Progenitor cell of endocrine pancreas (in vitro differentiated cells): ENCODE measurements at regions not wholly inside any gene's neighbourhood (a gene's known extent, or its start where the extent isn't known, plus 50 kb on each side); places are given as distances from the start of the nearest gene placed in this dataset.

Experiments used
- DNase-seq: peaks from one replicate; pipeline ENCODE4 v3.0.0; 2021; ENCODE audit warnings: low spot score; ENCODE audit not compliant: unreplicated experiment
- H3K27ac Mint-ChIP-seq: 2 replicates; pipeline ENCODE4 v1.8.0; 2021; ENCODE audit warnings: mild to moderate bottlenecking, moderate library complexity, mixed read lengths
- H3K27me3 Mint-ChIP-seq: 2 replicates; pipeline ENCODE4 v1.8.0; 2021; ENCODE audit warnings: mixed read lengths
- H3K36me3 Mint-ChIP-seq: 2 replicates; pipeline ENCODE4 v1.8.0; 2022; ENCODE audit warnings: mixed read lengths; ENCODE audit not compliant: insufficient read depth
- H3K4me1 Mint-ChIP-seq: 2 replicates; pipeline ENCODE4 v1.8.0; 2021; ENCODE audit warnings: low read depth, mixed read lengths
- H3K4me3 Mint-ChIP-seq: 2 replicates; pipeline ENCODE4 v1.8.0; 2021; ENCODE audit warnings: low read depth, mild to moderate bottlenecking, moderate library complexity, mixed read lengths
- H3K9me3 Mint-ChIP-seq: 2 replicates; pipeline ENCODE4 v1.8.0; 2021; ENCODE audit warnings: low read depth, mixed read lengths
- CTCF ChIP-seq: fragments of 200-600 bp; sonication (generic); IDR thresholded peaks from one replicate; pipeline ENCODE4 v1.5.0; 2021; ENCODE audit warnings: antibody characterized with exemption, mild to moderate bottlenecking; ENCODE audit not compliant: unreplicated experiment

- Mint-ChIP-seq H3K9me3 (no peaks in the 10 kb centered on the region), H3K36me3 (peaks cover 2% of the 10 kb centered on the region), H3K27ac (no peak overlapping the region), H3K4me1 (peaks cover 13% of the 10 kb centered on the region), H3K27me3 (peaks cover 3% of the 10 kb centered on the region), H3K4me3 (no peak overlapping the region)
- no peak for TF ChIP-seq CTCF
- DNase-seq: no peak
These were observed 50.9 kb upstream of the PTPDC1 start for GRCh38 chr9:94033383-94033782.

GRCh38 chr9:94031946-94032345 is 52.3 kb upstream of the PTPDC1 start:
- no peak for DNase-seq
- Mint-ChIP-seq H3K27ac (no peak overlapping the region), H3K4me3 (peak overlapping the region; percentile 98), H3K36me3 (peaks cover 2% of the 10 kb centered on the region), H3K4me1 (peaks cover 13% of the 10 kb centered on the region), H3K9me3 (peaks cover 4% of the 10 kb centered on the region), H3K27me3 (peaks cover 3% of the 10 kb centered on the region)
- TF ChIP-seq CTCF: no peak

- no peak for TF ChIP-seq CTCF
- H3K27me3 Mint-ChIP-seq: peaks cover 3% of the 10 kb centered on the region
- H3K36me3 Mint-ChIP-seq: peaks cover 2% of the 10 kb centered on the region
- no peak for DNase-seq
- H3K9me3 Mint-ChIP-seq: peaks cover 4% of the 10 kb centered on the region
- peak overlapping the region; percentile 98 for H3K4me3 Mint-ChIP-seq
- H3K4me1 Mint-ChIP-seq: peaks cover 13% of the 10 kb centered on the region
- peak overlapping the region; percentile 94 for H3K27ac Mint-ChIP-seq
These were observed 52.9 kb upstream of the PTPDC1 start for GRCh38 chr9:94031380-94031779.

GRCh38 chr9:94030318-94031179 is 53.7 kb upstream of the PTPDC1 start:
- DNase-seq: peak; percentile 68
- Mint-ChIP-seq H3K4me3 (peak overlapping the region; percentile 98), H3K27ac (peak overlapping the region; percentile 99), H3K9me3 (peaks cover 4% of the 10 kb centered on the region), H3K27me3 (peaks cover 3% of the 10 kb centered on the region), H3K36me3 (no peaks in the 10 kb centered on the region), H3K4me1 (peaks cover 13% of the 10 kb centered on the region)
- TF ChIP-seq CTCF: no peak

- H3K4me3 Mint-ChIP-seq: peak overlapping the region; percentile 98
- TF ChIP-seq CTCF: no peak
- no peaks in the 10 kb centered on the region for H3K36me3 Mint-ChIP-seq
- peaks cover 3% of the 10 kb centered on the region for H3K27me3 Mint-ChIP-seq
- no peak for DNase-seq
- peaks cover 13% of the 10 kb centered on the region for H3K4me1 Mint-ChIP-seq
- peaks cover 9% of the 10 kb centered on the region for H3K9me3 Mint-ChIP-seq
- peak overlapping the region; percentile 99 for H3K27ac Mint-ChIP-seq
These were observed 54.3 kb upstream of the PTPDC1 start for GRCh38 chr9:94029932-94030317.
